GM06990 (cell line): ENCODE measurements at regions not wholly inside any gene's neighbourhood (a gene's known extent, or its start where the extent isn't known, plus 50 kb on each side); places are given as distances from the start of the nearest gene placed in this dataset.
"Not testable (repeated sequence)": the region's sequence is repeated elsewhere in the genome, so short reads cannot be mapped to it uniquely, and the experiment has no call there.

ENCODE experiments used
- DNase-seq: peaks from one replicate; pipeline ENCODE4 v3.0.0-alpha.2; 2011; ENCODE audit not compliant: insufficient read length; ENCODE audit errors: extremely low read depth
- H3K27me3 ChIP-seq: replicated peaks from 2 replicates; pipeline ENCODE4 v1.6.0; 2011; ENCODE audit warnings: low read length; ENCODE audit not compliant: control insufficient read depth, insufficient read depth
- H3K36me3 ChIP-seq: 2 replicates; pipeline ENCODE4 v1.5.1; 2011; ENCODE audit warnings: low read length; ENCODE audit not compliant: control insufficient read depth, insufficient read depth
- H3K4me3 ChIP-seq: replicated peaks from 2 replicates; pipeline ENCODE4 v1.5.1; 2011; ENCODE audit warnings: low read depth, mild to moderate bottlenecking, control low read depth, low read length
- CTCF ChIP-seq: IDR thresholded peaks from 2 replicates; pipeline ENCODE4 v1.5.1; 2011; ENCODE audit warnings: low read length, control low read depth, mild to moderate bottlenecking, inconsistent platforms; ENCODE audit not compliant: insufficient read depth, poor library complexity, severe bottlenecking

GRCh38 chr10:8407501-8408021, 353.1 kb downstream of the GATA3 start:
- Histone ChIP-seq H3K4me3 (no peak overlapping the region), H3K27me3 (no peaks in the 10 kb centered on the region), H3K36me3 (no peaks in the 10 kb centered on the region)
- TF ChIP-seq CTCF: no peak
- no peak for DNase-seq

- DNase-seq: no peak
Observed at GRCh38 chr10:8410506-8410905, 356.0 kb downstream of the GATA3 start.

GRCh38 chr10:8412541-8412940, 358.1 kb downstream of the GATA3 start:
- Histone ChIP-seq H3K27me3 (no peaks in the 10 kb centered on the region), H3K36me3 (no peaks in the 10 kb centered on the region), H3K4me3 (no peak overlapping the region)
- TF ChIP-seq CTCF: no peak
- no peak for DNase-seq

More at GRCh38 chr10:8410506-8410905, 356.0 kb downstream of the GATA3 start:
- Histone ChIP-seq H3K36me3 (no peaks in the 10 kb centered on the region), H3K4me3 (no peak overlapping the region), H3K27me3 (no peaks in the 10 kb centered on the region)
- TF ChIP-seq CTCF: no peak

GRCh38 chr10:8415029-8415428, 360.5 kb downstream of the GATA3 start:
- not testable (repeated sequence) for H3K36me3 ChIP-seq, H3K4me3 ChIP-seq, DNase-seq, H3K27me3 ChIP-seq

- DNase-seq: peak; percentile 60
- Histone ChIP-seq H3K27me3 (no peaks in the 10 kb centered on the region), H3K36me3 (no peaks in the 10 kb centered on the region), H3K4me3 (no peak overlapping the region)
- no peak for TF ChIP-seq CTCF
Observed at GRCh38 chr10:8416192-8416701, 361.8 kb downstream of the GATA3 start.

GRCh38 chr10:8416760-8417159, 362.3 kb downstream of the GATA3 start:
- no peaks in the 10 kb centered on the region for H3K36me3 ChIP-seq
- no peak for DNase-seq
- no peaks in the 10 kb centered on the region for H3K27me3 ChIP-seq
- TF ChIP-seq CTCF: no peak
- H3K4me3 ChIP-seq: no peak overlapping the region
